ENCODE measurements at regions not wholly inside any gene's neighbourhood (a gene's known extent, or its start where the extent isn't known, plus 50 kb on each side); places are given as distances from the start of the nearest gene placed in this dataset.
"Not testable (repeated sequence)": the region's sequence is repeated elsewhere in the genome, so short reads cannot be mapped to it uniquely, and the experiment has no call there.

DNA sequence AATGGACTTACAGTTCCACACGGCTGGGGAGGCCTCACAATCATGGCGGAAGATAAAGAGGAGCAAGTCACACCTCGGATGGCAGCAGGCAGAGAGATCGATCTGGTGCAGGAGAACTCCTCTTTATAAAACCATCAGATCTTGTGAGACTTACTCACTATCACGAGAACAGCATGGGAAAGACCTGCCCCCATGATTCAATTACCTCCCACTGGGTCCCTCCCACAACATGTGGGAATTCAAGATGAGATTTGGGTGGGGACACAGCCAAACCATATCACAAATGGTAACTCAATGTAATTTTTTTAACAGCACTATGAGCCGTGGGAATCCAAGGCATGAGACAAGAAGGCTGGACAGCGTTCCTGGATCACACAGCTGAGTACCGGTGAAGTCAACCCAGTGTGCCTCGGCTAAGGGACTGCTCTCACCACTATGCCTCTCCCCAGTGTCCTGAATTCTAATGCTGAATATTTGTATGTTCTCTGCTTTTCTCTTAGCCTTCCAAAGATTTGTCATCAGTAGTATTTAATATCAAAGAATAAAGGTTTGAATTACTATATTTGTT lies 84.3 kb downstream of the IRS2 start:
- not testable (repeated sequence) for DNase-seq (ENCODE audit: low read depth in 2 of 3, low spot score in 2 of 3)

DNA sequence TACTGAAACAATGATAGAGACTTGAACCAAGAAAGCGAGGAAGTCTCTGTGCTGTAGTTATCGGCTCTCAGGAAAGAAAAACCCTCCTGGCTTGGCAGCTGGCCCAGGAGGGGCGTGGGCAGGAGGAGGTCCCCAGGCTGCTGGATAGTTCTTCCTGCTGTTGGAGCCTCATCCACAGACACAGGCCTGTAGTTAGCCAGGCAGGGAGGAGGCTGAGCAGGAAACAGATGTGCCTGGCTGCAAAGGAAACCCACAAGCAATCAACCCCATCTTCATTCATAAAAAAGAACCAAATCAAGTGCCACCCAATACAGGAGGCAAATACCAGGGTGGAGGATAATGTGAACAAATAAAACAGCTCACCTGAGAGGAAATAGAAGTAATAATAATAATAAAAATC lies 86.2 kb downstream of the IRS2 start:
- peak in 2 of 3 donors; percentile 97 to 98 for DNase-seq (ENCODE audit: low read depth in 2 of 3, low spot score in 2 of 3)

DNA sequence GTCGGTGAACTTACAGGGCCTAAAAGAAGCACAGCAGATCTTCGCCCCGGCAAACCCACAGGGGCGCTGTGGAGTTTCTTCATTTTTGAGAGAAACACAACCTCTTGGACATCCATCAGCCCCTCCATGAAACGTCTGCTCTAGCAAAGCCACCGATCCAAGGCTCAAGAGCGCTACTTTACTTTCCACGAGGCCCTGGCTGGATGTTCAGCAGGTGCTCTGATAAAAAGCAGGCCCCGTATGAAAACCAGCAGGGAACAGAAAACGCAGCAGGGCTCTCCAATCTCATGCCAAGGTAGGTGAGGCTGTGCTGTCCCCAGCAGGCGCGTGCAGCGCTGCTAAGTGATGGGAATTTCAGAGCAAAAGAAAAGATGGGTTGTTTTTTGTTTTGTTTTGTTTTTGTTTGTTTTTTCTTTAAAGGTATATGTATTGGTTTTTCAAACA lies 86.7 kb downstream of the IRS2 start:
- DNase-seq (ENCODE audit: low read depth in 2 of 3, low spot score in 2 of 3): no peak

- no peak for DNase-seq (ENCODE audit: low read depth in 2 of 3, low spot score in 2 of 3)
Observed at GRCh38 chr13:109698779-109699178, 87.6 kb downstream of the IRS2 start.

GRCh38 chr13:109697936-109698335 lies 88.4 kb downstream of the IRS2 start:
- DNase-seq (ENCODE audit: low read depth in 2 of 3, low spot score in 2 of 3): no peak

DNA sequence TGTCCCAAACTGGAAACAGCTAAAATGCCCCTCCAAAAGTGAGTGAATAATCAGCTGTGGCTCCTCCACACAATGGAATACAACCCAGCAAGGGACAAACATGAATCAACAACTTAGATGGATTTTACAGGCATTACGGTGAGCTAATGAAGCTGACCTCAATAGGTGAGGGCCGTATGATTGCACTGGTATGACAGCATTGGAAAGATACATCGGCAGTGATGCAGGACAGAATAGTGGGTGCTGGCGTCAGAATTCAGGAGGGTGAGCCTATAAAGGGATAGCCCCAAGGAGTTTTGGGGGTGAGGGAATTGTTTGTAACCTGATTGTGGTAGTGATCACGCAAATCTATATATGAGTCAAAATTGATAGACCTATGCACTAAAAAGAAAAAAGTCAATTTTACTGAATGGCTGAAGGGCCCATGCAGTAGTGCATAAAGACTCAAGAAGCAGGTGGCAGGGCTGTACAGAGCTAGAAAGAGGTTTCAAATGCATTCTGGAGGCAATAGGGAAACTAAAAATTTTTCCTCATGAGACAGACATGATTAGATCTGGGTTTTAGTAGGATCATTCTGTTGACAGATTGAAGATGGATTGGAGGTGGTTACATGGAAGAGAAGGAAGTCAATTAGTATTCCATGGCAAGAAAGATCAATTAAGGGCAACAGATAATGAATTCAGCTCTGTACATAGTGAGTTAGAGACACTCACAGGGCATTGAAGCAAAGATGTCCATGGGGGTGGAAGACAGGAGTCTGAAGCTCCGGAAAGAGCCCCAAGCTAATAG lies 90.8 kb downstream of the IRS2 start:
- no peak for DNase-seq (ENCODE audit: low read depth in 2 of 3, low spot score in 2 of 3)

- DNase-seq (ENCODE audit: low read depth in 2 of 3, low spot score in 2 of 3): no peak
Observed at GRCh38 chr13:109694972-109695371, 91.4 kb downstream of the IRS2 start.

DNA sequence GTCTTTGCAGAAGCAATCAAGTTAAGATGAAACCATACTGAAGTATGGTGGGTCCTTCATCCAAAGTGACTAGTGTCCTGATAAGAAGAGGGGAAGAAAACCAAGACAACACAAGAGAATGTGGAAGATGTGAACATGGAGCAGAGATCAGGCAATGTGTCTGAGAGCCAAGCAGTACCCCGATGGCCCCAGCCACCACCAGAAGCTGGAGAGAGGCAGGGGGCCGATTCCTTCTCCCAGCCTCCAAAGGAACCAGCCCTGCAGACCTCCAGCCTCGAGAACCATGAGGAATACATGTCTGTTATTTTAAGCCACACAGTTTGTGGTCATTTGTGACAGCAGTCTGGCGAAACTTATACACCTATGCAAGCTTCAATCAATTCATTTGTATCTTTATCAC lies 93.2 kb downstream of the IRS2 start:
- no peak for DNase-seq (ENCODE audit: low read depth in 2 of 3, low spot score in 2 of 3)

GRCh38 chr13:109691689-109692088 lies 94.7 kb downstream of the IRS2 start:
- DNase-seq (ENCODE audit: low read depth in 2 of 3, low spot score in 2 of 3): no peak

DNA sequence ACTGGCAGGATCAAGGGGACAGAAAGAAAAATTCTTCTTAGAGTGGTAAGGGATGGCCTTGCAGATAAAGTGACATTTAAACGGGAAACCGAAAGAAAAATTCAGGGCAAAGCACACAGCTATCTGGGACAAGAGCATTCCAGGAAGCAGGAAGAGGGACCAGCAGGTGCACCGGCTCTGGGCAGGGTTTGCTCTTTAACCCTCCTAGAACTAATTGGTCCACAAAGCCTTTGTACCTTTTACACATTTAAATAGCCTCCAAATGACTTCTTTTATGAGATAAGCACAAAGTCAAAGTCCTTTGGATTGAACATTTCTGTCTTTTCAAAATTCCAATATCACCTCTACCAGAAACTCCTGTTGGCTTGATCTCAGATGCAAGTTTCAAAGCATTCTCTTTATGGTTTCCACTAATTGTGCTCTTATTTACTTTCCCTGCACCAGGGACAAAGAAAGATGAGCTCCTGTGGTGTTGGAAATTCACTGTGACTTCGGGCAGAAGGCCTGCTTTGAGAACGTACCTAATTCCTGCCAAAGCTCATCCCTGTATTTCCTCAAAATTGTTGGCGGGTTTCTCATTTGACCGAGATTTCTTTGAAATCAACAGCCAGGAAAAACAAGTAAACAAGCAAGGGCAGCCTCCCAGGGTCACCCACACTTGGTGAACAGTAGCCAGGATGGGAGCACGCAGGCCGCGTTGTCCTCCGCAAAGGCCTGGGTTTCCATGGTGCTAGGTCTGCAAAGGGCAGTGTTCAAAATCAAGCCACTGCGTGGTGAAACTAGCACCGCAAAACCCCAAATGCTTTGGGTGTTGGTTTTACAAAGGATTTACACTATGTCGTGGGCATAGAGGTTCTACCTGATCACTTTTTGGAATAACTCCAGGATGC lies 98.6 kb downstream of the IRS2 start:
- DNase-seq (ENCODE audit: low read depth in 2 of 3, low spot score in 2 of 3): no peak

- no peak for DNase-seq (ENCODE audit: low read depth in 2 of 3, low spot score in 2 of 3)
Observed at GRCh38 chr13:109685203-109685602, 101.2 kb downstream of the IRS2 start.

DNA sequence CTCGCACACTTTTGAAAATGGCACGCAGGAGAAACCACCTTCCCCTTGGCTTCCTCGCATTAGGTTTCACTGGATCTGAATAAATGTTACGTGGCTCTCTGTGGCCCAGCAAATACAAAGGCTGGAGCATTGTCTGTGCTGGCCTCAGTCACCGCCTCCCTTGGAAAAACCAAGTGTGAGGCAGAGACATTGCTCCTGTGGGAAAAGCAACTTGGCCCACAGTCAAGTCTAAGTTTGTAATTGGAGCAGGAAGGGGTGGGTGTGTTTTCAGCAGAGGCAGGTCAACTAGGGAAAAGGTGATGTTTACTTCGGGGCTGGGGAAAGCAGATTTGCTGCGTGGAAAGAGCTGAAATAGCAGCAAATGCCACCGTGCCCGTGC lies 101.6 kb downstream of the IRS2 start:
- DNase-seq (ENCODE audit: low read depth in 2 of 3, low spot score in 2 of 3): no peak

DNA sequence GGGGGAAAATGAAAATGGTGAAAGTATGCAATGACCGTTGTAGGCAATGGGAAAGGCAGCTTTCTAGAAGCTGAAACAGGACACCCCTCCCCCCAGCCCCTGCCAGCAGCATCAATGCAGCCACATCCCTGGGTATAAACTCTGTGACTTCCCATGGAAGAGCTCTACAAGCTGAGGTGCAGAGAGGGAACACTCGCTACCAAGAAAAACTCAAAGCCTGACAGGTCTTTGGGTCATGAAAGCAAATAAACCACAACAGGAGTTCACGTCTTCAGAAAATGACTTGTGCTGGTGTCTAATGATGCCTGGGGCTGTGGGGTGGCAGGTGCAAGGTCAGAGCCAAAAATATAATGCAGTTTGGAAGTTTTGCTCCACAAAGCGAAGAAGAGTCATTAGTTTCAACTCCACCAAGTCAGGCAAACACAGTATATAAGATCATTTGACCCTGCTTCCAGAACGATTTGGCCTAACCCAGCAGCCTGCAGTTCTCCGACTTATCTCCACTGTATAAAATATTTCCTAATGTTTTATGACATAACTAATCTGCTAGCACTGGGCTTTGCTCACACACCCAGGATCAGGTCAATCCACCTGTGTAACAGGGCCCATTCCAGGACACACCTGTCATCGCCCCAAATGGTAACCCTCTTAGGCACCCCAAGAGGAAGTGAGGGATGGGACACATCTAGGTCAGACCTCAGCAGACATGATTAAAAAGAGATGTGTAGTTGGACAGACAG lies 102.1 kb downstream of the IRS2 start:
- DNase-seq (ENCODE audit: low read depth in 2 of 3, low spot score in 2 of 3): no peak

DNA sequence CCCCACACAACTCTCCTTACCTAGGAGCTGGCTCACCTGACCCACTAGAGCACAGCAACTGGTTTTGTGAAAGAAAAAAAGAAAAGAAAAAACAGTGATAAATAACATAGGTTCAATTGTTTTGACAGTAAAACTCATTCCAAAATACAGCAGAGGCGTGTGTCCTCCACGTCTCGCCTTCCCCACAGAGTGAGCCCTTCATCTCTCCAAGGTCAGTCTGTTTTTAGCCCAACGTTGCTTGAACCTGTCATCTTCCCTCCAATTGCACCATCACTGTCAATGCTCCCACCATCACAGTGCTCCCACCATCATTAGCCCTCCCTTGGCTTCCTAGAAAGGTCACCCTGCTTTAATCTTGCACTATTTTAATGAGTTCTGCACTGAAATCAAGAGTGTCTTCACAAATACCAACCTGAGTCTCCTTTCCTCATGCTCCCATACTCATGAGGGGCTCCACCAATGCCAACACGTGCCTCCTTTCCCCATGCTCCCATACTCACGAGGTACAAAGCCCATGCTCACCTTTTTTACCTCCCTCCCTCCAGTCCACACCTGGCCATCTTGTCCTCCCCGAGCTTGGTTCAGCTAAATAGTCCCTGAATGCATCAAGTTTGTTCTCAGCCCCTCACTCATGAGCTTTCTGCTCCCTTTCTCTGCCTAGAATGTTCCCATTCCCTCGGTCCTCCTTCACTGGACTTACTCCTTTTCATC lies 103.7 kb downstream of the IRS2 start:
- DNase-seq (ENCODE audit: low read depth in 2 of 3, low spot score in 2 of 3): no peak

- no peak for DNase-seq (ENCODE audit: low read depth in 2 of 3, low spot score in 2 of 3)
Observed at GRCh38 chr13:109680930-109681329, 105.5 kb downstream of the IRS2 start.

DNA sequence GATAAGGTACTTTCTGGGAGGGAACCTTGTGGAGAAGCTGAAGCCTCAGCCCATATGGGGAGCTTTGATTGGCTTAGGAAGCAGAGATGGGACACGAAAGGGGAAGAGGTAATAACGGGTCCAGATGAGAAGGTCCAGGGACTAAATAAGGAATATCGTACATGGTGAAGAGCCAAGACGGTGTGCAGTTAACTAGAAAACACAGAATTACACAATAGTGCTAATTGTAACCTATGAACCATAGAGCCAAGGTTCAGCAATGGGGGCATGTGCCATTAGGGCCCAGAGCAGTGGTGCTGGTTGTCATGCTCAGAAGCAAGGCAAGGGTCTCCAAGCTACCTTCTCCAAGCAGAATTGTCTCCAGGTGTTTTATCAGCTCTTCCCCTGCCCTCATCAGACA lies 106.1 kb downstream of the IRS2 start:
- no peak for DNase-seq (ENCODE audit: low read depth in 2 of 3, low spot score in 2 of 3)

DNA sequence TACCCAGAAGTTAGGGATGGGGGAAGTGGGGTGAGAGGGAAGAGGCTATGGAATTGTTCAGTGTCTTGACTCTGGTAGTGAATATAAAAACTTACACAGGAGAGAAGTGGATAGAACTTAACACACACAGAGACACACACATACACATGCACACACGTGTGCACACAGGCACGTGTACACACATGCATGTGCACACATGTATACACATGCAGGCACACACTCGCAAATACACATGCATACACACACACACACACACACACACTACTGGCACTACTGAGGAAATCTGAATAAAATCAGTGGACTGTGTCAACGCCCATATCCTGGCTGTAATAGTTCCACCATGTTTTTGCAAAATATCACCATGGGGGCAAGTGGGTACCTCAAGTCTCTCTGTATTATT lies 107.9 kb downstream of the IRS2 start:
- no peak for DNase-seq (ENCODE audit: low read depth in 2 of 3, low spot score in 2 of 3)

DNA sequence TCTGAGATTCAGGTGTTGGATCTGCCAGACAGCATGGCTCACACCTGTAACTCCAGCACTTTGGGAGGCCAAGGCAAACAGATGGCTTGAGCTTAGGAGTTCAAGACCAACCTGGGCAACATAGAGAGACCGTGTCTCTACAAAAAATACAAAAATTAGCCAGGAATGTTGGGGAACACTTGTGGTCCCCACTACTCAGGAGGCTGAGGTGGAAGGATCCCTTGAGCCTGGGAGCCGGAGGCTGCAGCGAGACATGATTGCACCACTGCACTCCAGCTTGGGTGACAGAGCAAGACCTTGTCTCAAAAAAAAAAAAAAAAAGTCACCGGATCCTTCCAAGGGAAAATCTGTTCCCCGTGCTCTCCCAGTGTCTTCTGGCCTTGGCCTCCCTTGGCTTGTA lies 109.2 kb downstream of the IRS2 start:
- DNase-seq (ENCODE audit: low read depth in 2 of 3, low spot score in 2 of 3): no peak

GRCh38 chr13:109673477-109673876 lies 112.9 kb downstream of the IRS2 start:
- no peak for DNase-seq (ENCODE audit: low read depth in 2 of 3, low spot score in 2 of 3)

DNA sequence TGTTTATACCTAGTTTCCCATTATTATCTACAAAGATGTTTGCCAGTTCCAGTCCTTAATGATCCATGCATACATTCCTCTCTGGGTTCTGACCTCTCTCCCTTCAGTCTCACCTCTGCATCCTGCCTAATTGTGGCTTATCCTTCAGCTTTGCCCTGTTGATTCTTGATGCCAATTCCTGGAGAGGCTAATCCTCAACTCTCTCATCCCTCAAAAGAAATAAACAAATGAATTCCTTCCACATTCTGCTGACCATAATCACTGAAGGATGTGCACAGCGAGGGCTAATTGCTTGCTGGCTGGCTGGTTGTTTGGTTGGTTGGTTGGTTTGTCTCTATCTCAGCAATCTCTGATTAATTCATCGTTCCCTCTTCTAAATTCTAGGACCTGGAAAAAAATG lies 113.8 kb downstream of the IRS2 start:
- no peak for DNase-seq (ENCODE audit: low read depth in 2 of 3, low spot score in 2 of 3)

Data from hematopoietic multipotent progenitor cell (in vitro differentiated cells).